ENCODE measurements at regions not wholly inside any gene's neighbourhood (a gene's known extent, or its start where the extent isn't known, plus 50 kb on each side); places are given as distances from the start of the nearest gene placed in this dataset.

GRCh38 chr14:84024231-84024820 is 1505.6 kb upstream of the FLRT2 start:
- Histone ChIP-seq H3K4me1 (ENCODE audit: control insufficient read depth in 2 of 2, insufficient read depth in 2 of 2, low read length in 2 of 2) (no peaks in the 10 kb centered on the region), H3K4me3 (ENCODE audit: low read length) (no peak overlapping the region), H3K27me3 (ENCODE audit: control insufficient read depth in 2 of 2, insufficient read depth in 2 of 2, low read length in 2 of 2) (no peaks in the 10 kb centered on the region), H3K36me3 (ENCODE audit: control insufficient read depth in 2 of 3, insufficient read depth in 3 of 3, low read length in 3 of 3) (no peaks in the 10 kb centered on the region), H3K9me3 (ENCODE audit: control insufficient read depth in 2 of 3, low read length in 3 of 3) (no peaks in the 10 kb centered on the region), H3K27ac (ENCODE audit: low read depth, low read length) (no peak overlapping the region)
- Mint-ChIP-seq H3K4me3 (no peak overlapping the region), H3K4me1 (no peaks in the 10 kb centered on the region), H3K27me3 (no peaks in the 10 kb centered on the region), H3K9me3 (peaks cover 0 to 25% (median 12%) of the 10 kb centered on the region in 11 donors), H3K27ac (no peak overlapping the region), H3K36me3 (no peaks in the 10 kb centered on the region)
- no peak for DNase-seq
- CTCF ChIA-PET, result no interaction called here
- no peak for ATAC-seq
- POLR2A ChIA-PET, result no interaction called here
- intact Hi-C loops (cut with micrococcal nuclease), result no loop called here

- peaks cover 0 to 31% (median 12%) of the 10 kb centered on the region in 11 donors for H3K9me3 Mint-ChIP-seq
- Histone ChIP-seq H3K9me3 (ENCODE audit: control insufficient read depth in 2 of 3, low read length in 3 of 3) (no peaks in the 10 kb centered on the region), H3K27ac (ENCODE audit: low read depth, low read length) (no peak overlapping the region), H3K36me3 (ENCODE audit: control insufficient read depth in 2 of 3, insufficient read depth in 3 of 3, low read length in 3 of 3) (no peaks in the 10 kb centered on the region), H3K4me1 (ENCODE audit: control insufficient read depth in 2 of 2, insufficient read depth in 2 of 2, low read length in 2 of 2) (no peaks in the 10 kb centered on the region), H3K4me3 (ENCODE audit: low read length) (no peak overlapping the region), H3K27me3 (ENCODE audit: control insufficient read depth in 2 of 2, insufficient read depth in 2 of 2, low read length in 2 of 2) (no peaks in the 10 kb centered on the region)
- no peaks in the 10 kb centered on the region for H3K36me3 Mint-ChIP-seq
- H3K27ac Mint-ChIP-seq, result no peak overlapping the region
- no peaks in the 10 kb centered on the region for H3K4me1 Mint-ChIP-seq
- ATAC-seq (no peak), DNase-seq (no peak)
- intact Hi-C loops (cut with micrococcal nuclease), result no loop called here
- H3K27me3 Mint-ChIP-seq, result no peaks in the 10 kb centered on the region
- H3K4me3 Mint-ChIP-seq, result no peak overlapping the region
- POLR2A ChIA-PET, result no interaction called here
- CTCF ChIA-PET, result interaction anchor here (0.7 kb wide), 1 partner anchor 9 kb away, joined by 5 read pairs; no protein-coding TSS in a partner anchor
These were observed 1504.6 kb upstream of the FLRT2 start for GRCh38 chr14:84025106-84026012.

GRCh38 chr14:84027351-84027750 is 1502.6 kb upstream of the FLRT2 start:
- ATAC-seq (no peak), DNase-seq (no peak)
- H3K4me1 ChIP-seq (ENCODE audit: control insufficient read depth in 2 of 2, insufficient read depth in 2 of 2, low read length in 2 of 2), result no peaks in the 10 kb centered on the region
- ChIA-PET CTCF (no interaction called here), POLR2A (no interaction called here)
- no peak overlapping the region for H3K4me3 ChIP-seq (ENCODE audit: low read length)
- H3K9me3 ChIP-seq (ENCODE audit: control insufficient read depth in 2 of 3, low read length in 3 of 3), result no peaks in the 10 kb centered on the region
- intact Hi-C loops (cut with micrococcal nuclease), result no loop called here
- H3K27ac ChIP-seq (ENCODE audit: low read depth, low read length), result no peak overlapping the region
- Mint-ChIP-seq H3K27me3 (no peaks in the 10 kb centered on the region), H3K27ac (no peak overlapping the region), H3K4me1 (no peaks in the 10 kb centered on the region), H3K36me3 (no peaks in the 10 kb centered on the region), H3K4me3 (no peak overlapping the region), H3K9me3 (peaks cover 0 to 22% (median 6%) of the 10 kb centered on the region in 11 donors)
- no peaks in the 10 kb centered on the region for H3K27me3 ChIP-seq (ENCODE audit: control insufficient read depth in 2 of 2, insufficient read depth in 2 of 2, low read length in 2 of 2)
- H3K36me3 ChIP-seq (ENCODE audit: control insufficient read depth in 2 of 3, insufficient read depth in 3 of 3, low read length in 3 of 3), result no peaks in the 10 kb centered on the region

GRCh38 chr14:84028080-84028604 is 1501.8 kb upstream of the FLRT2 start:
- no peaks in the 10 kb centered on the region for H3K9me3 ChIP-seq (ENCODE audit: control insufficient read depth in 2 of 3, low read length in 3 of 3)
- DNase-seq (no peak), ATAC-seq (no peak)
- H3K9me3 Mint-ChIP-seq, result peaks cover 0 to 22% (median 6%) of the 10 kb centered on the region in 11 donors
- H3K4me1 ChIP-seq (ENCODE audit: control insufficient read depth in 2 of 2, insufficient read depth in 2 of 2, low read length in 2 of 2), result no peaks in the 10 kb centered on the region
- no peak overlapping the region for H3K27ac Mint-ChIP-seq
- POLR2A ChIA-PET, result no interaction called here
- no peak overlapping the region for H3K4me3 Mint-ChIP-seq
- no peaks in the 10 kb centered on the region for H3K27me3 ChIP-seq (ENCODE audit: control insufficient read depth in 2 of 2, insufficient read depth in 2 of 2, low read length in 2 of 2)
- no peaks in the 10 kb centered on the region for H3K36me3 ChIP-seq (ENCODE audit: control insufficient read depth in 2 of 3, insufficient read depth in 3 of 3, low read length in 3 of 3)
- H3K27me3 Mint-ChIP-seq, result no peaks in the 10 kb centered on the region
- CTCF ChIA-PET, result no interaction called here
- no peaks in the 10 kb centered on the region for H3K36me3 Mint-ChIP-seq
- intact Hi-C loops (cut with micrococcal nuclease), result no loop called here
- no peak overlapping the region for H3K4me3 ChIP-seq (ENCODE audit: low read length)
- no peak overlapping the region for H3K27ac ChIP-seq (ENCODE audit: low read depth, low read length)
- H3K4me1 Mint-ChIP-seq, result no peaks in the 10 kb centered on the region

GRCh38 chr14:84029246-84029645 is 1500.7 kb upstream of the FLRT2 start:
- CTCF ChIA-PET, result no interaction called here
- Histone ChIP-seq H3K27ac (ENCODE audit: low read depth, low read length) (no peak overlapping the region), H3K9me3 (ENCODE audit: control insufficient read depth in 2 of 3, low read length in 3 of 3) (no peaks in the 10 kb centered on the region), H3K27me3 (ENCODE audit: control insufficient read depth in 2 of 2, insufficient read depth in 2 of 2, low read length in 2 of 2) (no peaks in the 10 kb centered on the region), H3K4me3 (ENCODE audit: low read length) (no peak overlapping the region), H3K4me1 (ENCODE audit: control insufficient read depth in 2 of 2, insufficient read depth in 2 of 2, low read length in 2 of 2) (no peaks in the 10 kb centered on the region), H3K36me3 (ENCODE audit: control insufficient read depth in 2 of 3, insufficient read depth in 3 of 3, low read length in 3 of 3) (no peaks in the 10 kb centered on the region)
- Mint-ChIP-seq H3K9me3 (peaks cover 0 to 10% (median 3%) of the 10 kb centered on the region in 11 donors), H3K4me1 (no peaks in the 10 kb centered on the region), H3K36me3 (no peaks in the 10 kb centered on the region), H3K4me3 (no peak overlapping the region), H3K27ac (no peak overlapping the region), H3K27me3 (no peaks in the 10 kb centered on the region)
- POLR2A ChIA-PET, result no interaction called here
- DNase-seq, result no peak
- no peak for ATAC-seq
- intact Hi-C loops (cut with micrococcal nuclease), result no loop called here

- ATAC-seq (no peak), DNase-seq (no peak)
- no peaks in the 10 kb centered on the region for H3K36me3 ChIP-seq (ENCODE audit: control insufficient read depth in 2 of 3, insufficient read depth in 3 of 3, low read length in 3 of 3)
- intact Hi-C loops (cut with micrococcal nuclease), result no loop called here
- Mint-ChIP-seq H3K4me1 (no peaks in the 10 kb centered on the region), H3K36me3 (no peaks in the 10 kb centered on the region), H3K27me3 (no peaks in the 10 kb centered on the region), H3K27ac (no peak overlapping the region), H3K9me3 (peaks cover 0 to 10% (median 3%) of the 10 kb centered on the region in 11 donors), H3K4me3 (no peak overlapping the region)
- H3K27ac ChIP-seq (ENCODE audit: low read depth, low read length), result no peak overlapping the region
- no peak overlapping the region for H3K4me3 ChIP-seq (ENCODE audit: low read length)
- no peaks in the 10 kb centered on the region for H3K27me3 ChIP-seq (ENCODE audit: control insufficient read depth in 2 of 2, insufficient read depth in 2 of 2, low read length in 2 of 2)
- ChIA-PET POLR2A (no interaction called here), CTCF (no interaction called here)
- no peaks in the 10 kb centered on the region for H3K9me3 ChIP-seq (ENCODE audit: control insufficient read depth in 2 of 3, low read length in 3 of 3)
- H3K4me1 ChIP-seq (ENCODE audit: control insufficient read depth in 2 of 2, insufficient read depth in 2 of 2, low read length in 2 of 2), result no peaks in the 10 kb centered on the region
These were observed 1500.2 kb upstream of the FLRT2 start for GRCh38 chr14:84029720-84030119.

Data from naive thymus-derived CD4-positive, alpha-beta T cell (primary cell).